ENCODE measurements at regions not wholly inside any gene's neighbourhood (a gene's known extent, or its start where the extent isn't known, plus 50 kb on each side); places are given as distances from the start of the nearest gene placed in this dataset.
"Not testable (repeated sequence)": the region's sequence is repeated elsewhere in the genome, so short reads cannot be mapped to it uniquely, and the experiment has no call there.

DNA sequence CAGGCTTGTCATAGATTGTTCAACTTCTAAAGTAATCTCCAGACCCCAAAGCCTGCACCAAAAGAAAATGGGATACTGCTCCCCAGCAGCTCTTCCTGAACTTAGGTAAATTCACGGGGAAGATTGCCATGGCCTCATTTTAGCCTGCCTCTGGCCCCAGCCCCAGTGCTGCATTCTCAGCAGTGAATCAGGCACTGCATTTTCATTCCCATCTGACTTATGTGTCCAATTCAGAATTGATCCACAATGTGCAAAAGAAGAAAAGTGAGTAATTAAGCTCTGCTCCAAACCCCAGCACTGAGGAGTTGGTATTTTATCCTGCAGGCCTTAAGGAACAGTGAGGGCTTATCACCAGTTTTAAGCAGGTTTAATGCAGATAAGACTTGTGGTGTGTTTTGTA, 176.4 kb downstream of the KCTD12 start:
- no peak for DNase-seq

- DNase-seq: no peak
Measured at GRCh38 chr13:76708138-76708688, 178.0 kb downstream of the KCTD12 start.

- no peak for DNase-seq
Measured at GRCh38 chr13:76707360-76707759, 178.8 kb downstream of the KCTD12 start.

DNA sequence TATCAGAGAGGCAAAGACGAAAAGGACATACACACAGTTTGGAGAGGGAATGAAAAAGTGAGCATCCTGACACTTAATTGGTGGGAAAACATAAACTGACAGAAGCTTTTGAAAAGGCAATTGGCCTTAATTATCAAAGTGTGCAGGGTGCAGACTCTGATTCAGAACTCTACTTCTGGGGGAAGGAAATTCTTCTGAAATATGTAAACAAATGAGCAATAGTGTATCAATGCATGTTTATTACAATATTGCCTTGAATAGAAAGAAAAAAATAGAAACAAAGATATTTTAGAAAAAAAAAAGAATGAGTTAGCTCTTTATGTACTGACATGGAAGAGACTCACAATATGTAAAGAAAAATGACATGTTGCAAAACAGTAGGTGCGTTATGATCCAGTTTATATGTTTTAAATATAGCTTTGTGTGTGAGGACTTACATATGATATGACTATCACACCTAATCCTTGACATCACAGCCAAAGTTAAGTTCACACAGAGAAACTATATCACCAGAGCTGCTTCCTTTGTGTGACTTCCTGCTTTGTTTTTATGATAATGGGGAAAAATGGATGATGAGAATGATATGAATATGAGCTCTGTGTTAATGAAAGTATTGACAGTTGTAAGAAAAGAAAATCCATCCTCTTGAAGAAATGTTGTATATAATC, 182.4 kb downstream of the KCTD12 start:
- DNase-seq: no peak

DNA sequence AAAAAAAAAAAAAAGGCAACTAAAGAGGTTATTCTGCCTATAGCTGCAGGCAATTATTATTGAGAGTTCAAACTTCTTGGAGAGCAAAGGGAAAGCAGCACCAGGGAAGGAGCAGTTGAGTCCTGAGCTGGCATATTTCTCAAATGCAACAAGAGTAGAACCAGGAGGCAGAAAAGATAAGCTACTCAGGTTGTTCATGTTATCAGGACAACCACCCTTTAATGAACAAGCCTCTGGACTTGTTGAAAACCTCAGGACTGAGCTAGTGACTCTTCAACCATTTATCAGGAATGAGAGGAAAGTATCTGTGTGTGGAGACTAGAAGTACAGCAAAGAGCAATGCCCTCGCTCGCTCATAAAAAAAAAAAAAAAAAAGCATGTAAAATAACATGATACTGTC, 183.0 kb downstream of the KCTD12 start:
- DNase-seq: no peak

GRCh38 chr13:76697288-76697687, 188.9 kb downstream of the KCTD12 start:
- no peak for DNase-seq

GRCh38 chr13:76696370-76696769, 189.8 kb downstream of the KCTD12 start:
- DNase-seq: no peak

GRCh38 chr13:76693086-76693485, 193.1 kb downstream of the KCTD12 start:
- no peak for DNase-seq

- no peak for DNase-seq
Measured at GRCh38 chr13:76692346-76692745, 193.9 kb downstream of the KCTD12 start.

- DNase-seq: no peak
Measured at GRCh38 chr13:76690611-76691010, 195.6 kb downstream of the KCTD12 start.

DNA sequence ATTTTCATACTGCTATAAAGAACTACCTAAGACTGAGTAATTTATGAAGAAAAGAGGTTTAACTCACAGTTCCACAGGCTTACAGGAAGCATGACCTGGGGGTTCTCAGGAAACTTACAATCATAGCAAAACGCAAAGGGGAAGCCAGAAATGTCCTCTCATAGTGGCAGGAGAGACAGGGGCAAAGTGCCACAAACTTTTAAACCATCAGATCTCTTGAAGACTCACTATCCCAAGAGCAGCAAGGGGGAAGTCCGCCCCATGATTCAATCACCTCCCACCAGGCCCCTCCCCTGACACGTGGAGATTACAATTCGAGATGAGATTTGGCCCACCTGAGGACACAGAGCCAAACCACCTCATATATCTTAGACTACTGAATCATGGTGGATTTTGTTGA, 198.7 kb downstream of the KCTD12 start:
- no peak for DNase-seq

GRCh38 chr13:76685938-76686337, 200.3 kb downstream of the KCTD12 start:
- no peak for DNase-seq

GRCh38 chr13:76684336-76684735, 201.9 kb downstream of the KCTD12 start:
- no peak for DNase-seq

GRCh38 chr13:76683854-76684253, 202.4 kb downstream of the KCTD12 start:
- DNase-seq: no peak

GRCh38 chr13:76683168-76683567, 203.0 kb downstream of the KCTD12 start:
- DNase-seq: no peak

GRCh38 chr13:76680112-76680511, 206.1 kb downstream of the KCTD12 start:
- DNase-seq: no peak

DNA sequence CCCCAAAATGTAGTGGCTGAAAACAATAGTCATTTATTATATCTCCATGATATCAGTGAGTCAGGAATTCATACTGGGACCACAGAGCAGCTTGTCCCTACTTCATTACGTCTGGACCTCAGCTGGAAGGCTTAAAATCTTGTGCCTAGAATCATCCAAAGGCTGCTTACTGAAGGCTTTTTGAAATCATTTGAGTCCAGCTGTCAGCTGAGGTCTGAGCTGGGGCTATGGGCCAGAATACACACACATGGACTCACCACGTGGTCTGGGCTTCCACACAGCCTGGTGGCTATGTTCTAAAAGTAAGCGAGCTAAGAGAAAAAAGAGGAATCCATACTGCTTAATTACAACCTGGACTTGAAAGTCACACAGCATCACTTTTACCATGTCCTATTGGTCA, 209.2 kb downstream of the KCTD12 start:
- DNase-seq: peak; percentile 81

DNA sequence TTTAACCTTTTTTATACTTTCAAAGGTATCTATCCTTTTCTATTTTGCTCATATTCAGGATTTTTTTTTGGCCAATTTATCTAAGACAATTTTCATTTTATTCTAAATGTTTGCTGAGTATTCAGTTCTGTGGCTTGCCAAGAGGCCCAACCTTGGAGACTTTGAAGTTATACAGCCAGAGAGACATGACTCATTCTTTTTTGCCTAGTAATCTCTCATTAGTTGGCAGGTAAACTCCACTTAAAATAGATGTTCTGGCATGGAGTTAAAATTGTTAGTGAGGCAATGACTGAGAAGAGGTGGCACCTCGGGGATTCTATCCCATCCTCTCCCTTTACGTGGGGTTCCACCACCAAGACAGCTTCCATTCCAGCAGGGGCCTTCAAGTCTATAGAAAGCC, 213.8 kb downstream of the KCTD12 start:
- DNase-seq: peak; percentile 20

- no peak for DNase-seq
Measured at GRCh38 chr13:76668716-76669115, 217.5 kb downstream of the KCTD12 start.

GRCh38 chr13:76668141-76668540, 218.1 kb downstream of the KCTD12 start:
- DNase-seq: no peak

DNA sequence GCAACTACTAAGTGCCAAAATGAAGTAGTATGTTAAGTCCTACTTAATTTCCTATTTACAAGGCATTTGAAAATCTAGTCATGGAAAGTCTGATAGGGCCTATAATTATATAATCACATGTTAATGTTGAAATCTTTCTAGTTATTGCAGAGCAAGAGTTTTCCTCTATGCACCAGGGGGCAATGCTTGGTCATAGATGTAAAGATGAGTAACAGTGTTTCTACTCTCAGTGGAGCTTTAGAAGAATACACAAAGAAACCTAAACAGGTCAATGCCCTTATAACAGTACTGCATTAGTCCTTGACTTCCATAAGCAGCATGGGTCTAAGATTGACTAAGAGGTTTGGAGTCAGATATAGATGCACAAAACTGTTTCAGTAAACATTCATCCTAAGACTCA, 218.7 kb downstream of the KCTD12 start:
- no peak for DNase-seq

GRCh38 chr13:76663592-76664335, 222.4 kb downstream of the KCTD12 start:
- no peak for DNase-seq

DNA sequence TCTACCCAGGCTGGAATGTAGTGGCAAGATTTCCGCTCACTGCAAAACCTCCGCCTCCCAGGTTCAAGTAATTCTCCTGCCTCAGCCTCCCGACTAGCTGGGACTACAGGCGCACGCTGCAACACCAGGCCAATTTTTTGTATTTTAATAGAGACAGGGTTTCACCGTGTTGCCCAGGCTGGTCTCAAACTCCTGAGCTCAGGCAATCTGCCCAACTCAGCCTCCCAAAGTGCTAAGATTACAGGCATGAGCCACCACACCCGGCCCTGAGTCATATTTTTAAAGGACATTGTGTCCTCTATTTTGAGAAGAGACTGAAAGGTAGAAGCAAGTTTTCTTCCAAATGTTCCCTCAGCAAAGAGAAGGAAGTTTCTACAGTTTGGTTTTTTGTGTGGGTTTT, 227.1 kb downstream of the KCTD12 start:
- DNase-seq: not testable (repeated sequence)

DNA sequence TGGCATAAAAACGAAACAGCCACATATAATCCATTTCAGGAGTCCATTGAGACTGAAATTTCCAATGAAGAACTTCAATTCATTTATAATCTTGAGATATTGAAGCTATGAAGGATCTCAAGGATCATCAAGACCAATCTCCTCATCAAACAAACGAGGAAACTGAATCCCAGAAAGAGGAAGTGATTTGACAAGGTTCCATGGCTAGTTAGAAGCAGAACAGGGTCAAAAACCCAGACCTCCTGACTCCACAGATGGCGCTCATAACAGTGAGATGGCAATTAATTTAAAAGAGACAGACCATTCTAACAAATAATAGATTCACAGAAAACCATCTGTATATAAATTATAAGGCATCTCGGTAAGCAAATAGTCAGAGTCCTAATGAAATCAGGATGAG, 229.7 kb downstream of the KCTD12 start:
- no peak for DNase-seq
